ENCODE measurements at regions not wholly inside any gene's neighbourhood (a gene's known extent, or its start where the extent isn't known, plus 50 kb on each side); places are given as distances from the start of the nearest gene placed in this dataset.

- TF ChIP-seq PKNOX1 (IDR thresholded peaks at IDR 0.05) (no peak), FOXA1 (IDR thresholded peaks at IDR 0.05) (no peak), SUZ12 (IDR thresholded peaks at IDR 0.05) (no peak), NFRKB (IDR thresholded peaks at IDR 0.05) (no peak), FOXM1 (IDR thresholded peaks at IDR 0.05; ENCODE audit: borderline replicate concordance) (no peak), ZNF384 (IDR thresholded peaks at IDR 0.05) (no peak)
Measured at GRCh38 chr6:47111685-47112084, 69.6 kb upstream of the ADGRF1 start.

Data from HEK293T (cell line).